HEK293T (cell line): ENCODE measurements at regions not wholly inside any gene's neighbourhood (a gene's known extent, or its start where the extent isn't known, plus 50 kb on each side); places are given as distances from the start of the nearest gene placed in this dataset.

Experiments used
- ARNT ChIP-seq: fragments of 450-650 bp; IDR thresholded peaks from 2 replicates; pipeline ENCODE4 v1.6.1; 2017; ENCODE audit warnings: mild to moderate bottlenecking
- ELF4 ChIP-seq: fragments of 450-650 bp; IDR thresholded peaks from 2 replicates; pipeline ENCODE4 v1.6.1; 2017; ENCODE audit warnings: antibody characterized with exemption
- FOXK2 ChIP-seq: fragments of 450-650 bp; IDR thresholded peaks from 2 replicates; pipeline ENCODE4 v1.6.1; 2016; ENCODE audit warnings: mild to moderate bottlenecking
- FOXM1 ChIP-seq: fragments of 450-650 bp; IDR thresholded peaks from 2 replicates; pipeline ENCODE4 v1.6.1; 2017; ENCODE audit warnings: mild to moderate bottlenecking, borderline replicate concordance
- HDGF ChIP-seq: fragments of 450-650 bp; IDR thresholded peaks from 2 replicates; pipeline ENCODE4 v1.6.1; 2017; ENCODE audit warnings: antibody characterized with exemption, borderline replicate concordance
- LEF1 ChIP-seq: fragments of 450-650 bp; IDR thresholded peaks from 2 replicates; pipeline ENCODE4 v1.6.1; 2017; ENCODE audit warnings: mild to moderate bottlenecking, borderline replicate concordance
- SP1 ChIP-seq: fragments of 450-650 bp; IDR thresholded peaks from 2 replicates; pipeline ENCODE4 v1.6.1; 2017
- TARDBP ChIP-seq: fragments of 450-650 bp; IDR thresholded peaks from 2 replicates; pipeline ENCODE4 v1.6.1; 2016

DNA sequence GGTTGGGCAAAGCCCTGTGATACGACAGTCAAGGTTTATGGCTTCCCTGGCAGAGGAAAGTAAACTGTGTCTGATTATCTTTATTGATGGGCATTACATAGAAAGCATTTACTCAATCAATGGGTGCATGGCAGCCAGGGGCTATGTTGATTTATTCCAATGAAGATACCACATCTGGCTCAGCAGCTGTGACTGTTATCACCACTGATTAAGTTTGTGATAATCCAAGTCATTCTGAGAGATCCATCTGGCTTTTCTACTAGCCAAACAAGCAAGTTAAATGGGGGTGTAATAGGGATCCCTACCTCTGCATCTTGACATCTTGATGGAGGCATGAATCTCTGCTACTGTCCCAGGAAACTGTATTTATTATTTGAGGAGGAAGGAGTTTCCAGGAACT is 86.7 kb downstream of the KLF6 start:
- no peak for TF ChIP-seq LEF1
- TF ChIP-seq ARNT = no peak
- TF ChIP-seq HDGF = no peak
- no peak for TF ChIP-seq FOXM1
- TF ChIP-seq ELF4 = no peak
- TF ChIP-seq TARDBP = no peak
- no peak for TF ChIP-seq FOXK2
- no peak for TF ChIP-seq SP1
